ENCODE measurements at regions not wholly inside any gene's neighbourhood (a gene's known extent, or its start where the extent isn't known, plus 50 kb on each side); places are given as distances from the start of the nearest gene placed in this dataset.

DNA sequence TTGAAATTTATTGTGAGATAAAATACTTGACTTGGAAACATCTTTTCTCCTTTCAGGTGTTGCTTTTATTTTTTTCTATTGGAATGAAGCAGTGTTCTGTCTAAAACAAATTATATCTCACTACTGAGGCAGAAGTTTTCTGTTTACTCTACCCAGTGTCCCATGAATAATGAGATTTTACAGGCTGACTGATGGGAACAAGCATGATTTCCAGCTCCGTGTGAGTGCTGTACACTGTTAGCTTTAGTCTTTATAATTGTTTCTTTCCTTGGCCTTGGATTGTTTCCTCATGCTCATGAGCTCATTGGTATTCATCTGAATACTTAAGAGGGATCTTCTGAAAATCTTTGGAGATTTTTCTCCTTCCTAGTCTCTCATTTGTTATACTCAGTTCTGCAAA is 2049.5 kb upstream of the PRR20A start:
- TF ChIP-seq, protein P1, sequence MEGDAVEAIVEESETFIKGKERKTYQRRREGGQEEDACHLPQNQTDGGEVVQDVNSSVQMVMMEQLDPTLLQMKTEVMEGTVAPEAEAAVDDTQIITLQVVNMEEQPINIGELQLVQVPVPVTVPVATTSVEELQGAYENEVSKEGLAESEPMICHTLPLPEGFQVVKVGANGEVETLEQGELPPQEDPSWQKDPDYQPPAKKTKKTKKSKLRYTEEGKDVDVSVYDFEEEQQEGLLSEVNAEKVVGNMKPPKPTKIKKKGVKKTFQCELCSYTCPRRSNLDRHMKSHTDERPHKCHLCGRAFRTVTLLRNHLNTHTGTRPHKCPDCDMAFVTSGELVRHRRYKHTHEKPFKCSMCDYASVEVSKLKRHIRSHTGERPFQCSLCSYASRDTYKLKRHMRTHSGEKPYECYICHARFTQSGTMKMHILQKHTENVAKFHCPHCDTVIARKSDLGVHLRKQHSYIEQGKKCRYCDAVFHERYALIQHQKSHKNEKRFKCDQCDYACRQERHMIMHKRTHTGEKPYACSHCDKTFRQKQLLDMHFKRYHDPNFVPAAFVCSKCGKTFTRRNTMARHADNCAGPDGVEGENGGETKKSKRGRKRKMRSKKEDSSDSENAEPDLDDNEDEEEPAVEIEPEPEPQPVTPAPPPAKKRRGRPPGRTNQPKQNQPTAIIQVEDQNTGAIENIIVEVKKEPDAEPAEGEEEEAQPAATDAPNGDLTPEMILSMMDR (IDR thresholded peaks at IDR 0.05) = no peak
- no peak for TF ChIP-seq POLR2A (IDR thresholded peaks at IDR 0.05)

Data from heart left ventricle (tissue), 13 donors.